ENCODE measurements at regions not wholly inside any gene's neighbourhood (a gene's known extent, or its start where the extent isn't known, plus 50 kb on each side); places are given as distances from the start of the nearest gene placed in this dataset.
"Not testable (repeated sequence)": the region's sequence is repeated elsewhere in the genome, so short reads cannot be mapped to it uniquely, and the experiment has no call there.

DNA sequence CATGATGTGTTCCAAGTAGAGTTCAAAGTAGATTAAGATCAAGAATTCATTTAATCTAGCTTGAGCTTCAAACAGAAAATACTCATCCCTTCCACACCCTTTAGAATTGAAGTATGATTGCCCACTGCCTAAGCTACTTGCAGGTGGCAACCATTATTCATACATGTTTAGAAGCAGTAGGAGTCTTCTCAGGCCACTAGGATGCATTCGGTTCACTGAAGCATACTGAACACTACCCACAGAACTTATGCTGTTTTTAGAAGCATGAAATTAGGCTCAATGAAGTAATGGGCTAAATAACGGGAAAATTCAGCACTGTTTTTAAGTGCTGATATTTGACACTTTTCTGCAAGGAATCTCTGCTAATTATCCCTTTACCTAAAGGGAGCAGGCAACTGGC is 263.4 kb downstream of the DEPDC1B start:
- H3K4me1 ChIP-seq (ENCODE audit: control insufficient read depth, insufficient read depth, low read length): no peaks in the 10 kb centered on the region
- H3K4me1 Mint-ChIP-seq: no peaks in the 10 kb centered on the region
- H3K27ac Mint-ChIP-seq: no peak overlapping the region
- whole genome bisulfite sequencing, 2 experiments (ENCODE audit: insufficient coverage in 1 of 2, insufficient read length in 1 of 2): 75 to 95% methylated on average over 2 of the region's 2 CpGs
- no peaks in the 10 kb centered on the region for H3K9me3 ChIP-seq (ENCODE audit: control insufficient read depth, low read length)
- TF ChIP-seq, protein P1, sequence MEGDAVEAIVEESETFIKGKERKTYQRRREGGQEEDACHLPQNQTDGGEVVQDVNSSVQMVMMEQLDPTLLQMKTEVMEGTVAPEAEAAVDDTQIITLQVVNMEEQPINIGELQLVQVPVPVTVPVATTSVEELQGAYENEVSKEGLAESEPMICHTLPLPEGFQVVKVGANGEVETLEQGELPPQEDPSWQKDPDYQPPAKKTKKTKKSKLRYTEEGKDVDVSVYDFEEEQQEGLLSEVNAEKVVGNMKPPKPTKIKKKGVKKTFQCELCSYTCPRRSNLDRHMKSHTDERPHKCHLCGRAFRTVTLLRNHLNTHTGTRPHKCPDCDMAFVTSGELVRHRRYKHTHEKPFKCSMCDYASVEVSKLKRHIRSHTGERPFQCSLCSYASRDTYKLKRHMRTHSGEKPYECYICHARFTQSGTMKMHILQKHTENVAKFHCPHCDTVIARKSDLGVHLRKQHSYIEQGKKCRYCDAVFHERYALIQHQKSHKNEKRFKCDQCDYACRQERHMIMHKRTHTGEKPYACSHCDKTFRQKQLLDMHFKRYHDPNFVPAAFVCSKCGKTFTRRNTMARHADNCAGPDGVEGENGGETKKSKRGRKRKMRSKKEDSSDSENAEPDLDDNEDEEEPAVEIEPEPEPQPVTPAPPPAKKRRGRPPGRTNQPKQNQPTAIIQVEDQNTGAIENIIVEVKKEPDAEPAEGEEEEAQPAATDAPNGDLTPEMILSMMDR (conservative IDR thresholded peaks at IDR 0.05): no peak
- H3K27me3 Mint-ChIP-seq (ENCODE audit: insufficient read depth): no peaks in the 10 kb centered on the region
- H3K9ac ChIP-seq (ENCODE audit: extremely low read depth, low read length, poor library complexity, severe bottlenecking): no peak overlapping the region
- H3K9me3 Mint-ChIP-seq: peaks cover 13% of the 10 kb centered on the region
- no peaks in the 10 kb centered on the region for H3K27me3 ChIP-seq (ENCODE audit: control insufficient read depth, insufficient read depth, low read length, poor library complexity, severe bottlenecking)
- no peak overlapping the region for H3K4me3 Mint-ChIP-seq
- H3K36me3 Mint-ChIP-seq (ENCODE audit: low read depth): no peaks in the 10 kb centered on the region
- H3K4me3 ChIP-seq (ENCODE audit: low read length): no peak overlapping the region
- H3K36me3 ChIP-seq (ENCODE audit: control insufficient read depth, insufficient read depth, low read length): no peaks in the 10 kb centered on the region
- DNase-seq: no peak
- H3K27ac ChIP-seq (ENCODE audit: low read depth, low read length): no peak overlapping the region

DNA sequence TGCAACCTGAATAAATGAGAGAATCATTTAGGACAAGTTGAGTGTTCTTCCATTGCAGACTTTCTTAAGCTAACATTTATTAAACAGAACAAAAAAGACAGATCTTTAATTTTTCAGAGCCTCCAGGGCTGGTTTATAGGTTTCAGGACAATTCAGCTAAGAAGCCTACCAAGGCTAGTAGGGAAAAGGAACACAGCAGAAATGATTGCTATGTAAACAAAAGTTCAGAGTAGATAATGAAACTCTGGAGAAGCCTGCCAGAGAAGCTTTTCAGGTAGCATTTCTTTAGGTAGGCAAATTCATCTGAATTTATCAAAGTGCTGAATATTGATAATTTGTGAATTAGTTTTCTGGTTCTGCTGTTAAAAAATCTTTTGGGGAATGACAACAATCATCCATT is 264.2 kb downstream of the DEPDC1B start:
- H3K36me3 ChIP-seq (ENCODE audit: control insufficient read depth, insufficient read depth, low read length): no peaks in the 10 kb centered on the region
- Mint-ChIP-seq H3K36me3 (ENCODE audit: low read depth) (no peaks in the 10 kb centered on the region), H3K9me3 (peaks cover 16% of the 10 kb centered on the region), H3K27ac (no peak overlapping the region), H3K4me1 (no peaks in the 10 kb centered on the region), H3K4me3 (no peak overlapping the region), H3K27me3 (ENCODE audit: insufficient read depth) (no peaks in the 10 kb centered on the region)
- no peaks in the 10 kb centered on the region for H3K4me1 ChIP-seq (ENCODE audit: control insufficient read depth, insufficient read depth, low read length)
- no peak overlapping the region for H3K27ac ChIP-seq (ENCODE audit: low read depth, low read length)
- H3K27me3 ChIP-seq (ENCODE audit: control insufficient read depth, insufficient read depth, low read length, poor library complexity, severe bottlenecking): no peaks in the 10 kb centered on the region
- H3K9me3 ChIP-seq (ENCODE audit: control insufficient read depth, low read length): no peaks in the 10 kb centered on the region
- H3K9ac ChIP-seq (ENCODE audit: extremely low read depth, low read length, poor library complexity, severe bottlenecking): no peak overlapping the region
- TF ChIP-seq, protein P1 (conservative IDR thresholded peaks at IDR 0.05): no peak
- no peak overlapping the region for H3K4me3 ChIP-seq (ENCODE audit: low read length)
- DNase-seq: no peak

DNA sequence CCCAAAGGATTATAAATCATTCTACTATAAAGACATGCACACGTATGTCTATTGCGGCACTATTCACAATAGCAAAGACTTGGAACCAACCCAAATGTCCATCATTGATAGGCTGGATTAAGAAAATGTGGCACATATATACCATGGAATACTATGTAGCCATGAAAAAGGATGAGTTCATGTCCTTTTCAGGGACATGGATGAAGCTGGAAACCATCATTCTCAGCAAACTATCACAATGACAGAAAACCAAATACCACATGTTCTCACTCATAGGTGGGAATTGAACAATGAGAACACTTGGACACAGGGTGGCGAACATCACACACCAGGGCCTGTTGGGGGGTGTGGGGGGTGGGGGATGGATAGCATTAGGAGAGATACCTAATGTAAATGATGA is 273.8 kb downstream of the DEPDC1B start:
- H3K36me3 ChIP-seq (ENCODE audit: control insufficient read depth, insufficient read depth, low read length); H3K27ac ChIP-seq (ENCODE audit: low read depth, low read length); H3K4me3 ChIP-seq (ENCODE audit: low read length); H3K9me3 ChIP-seq (ENCODE audit: control insufficient read depth, low read length); DNase-seq; H3K4me1 ChIP-seq (ENCODE audit: control insufficient read depth, insufficient read depth, low read length); H3K27ac Mint-ChIP-seq; H3K9ac ChIP-seq (ENCODE audit: extremely low read depth, low read length, poor library complexity, severe bottlenecking); H3K27me3 Mint-ChIP-seq (ENCODE audit: insufficient read depth); H3K4me3 Mint-ChIP-seq; H3K27me3 ChIP-seq (ENCODE audit: control insufficient read depth, insufficient read depth, low read length, poor library complexity, severe bottlenecking); H3K36me3 Mint-ChIP-seq (ENCODE audit: low read depth); H3K4me1 Mint-ChIP-seq: not testable (repeated sequence)
- H3K9me3 Mint-ChIP-seq: peaks cover 38% of the 10 kb centered on the region
- 75 to 93% methylated on average over 2 to 3 of the region's 3 CpGs for WGBS, 2 experiments (ENCODE audit: insufficient coverage in 1 of 2, insufficient read length in 1 of 2)

DNA sequence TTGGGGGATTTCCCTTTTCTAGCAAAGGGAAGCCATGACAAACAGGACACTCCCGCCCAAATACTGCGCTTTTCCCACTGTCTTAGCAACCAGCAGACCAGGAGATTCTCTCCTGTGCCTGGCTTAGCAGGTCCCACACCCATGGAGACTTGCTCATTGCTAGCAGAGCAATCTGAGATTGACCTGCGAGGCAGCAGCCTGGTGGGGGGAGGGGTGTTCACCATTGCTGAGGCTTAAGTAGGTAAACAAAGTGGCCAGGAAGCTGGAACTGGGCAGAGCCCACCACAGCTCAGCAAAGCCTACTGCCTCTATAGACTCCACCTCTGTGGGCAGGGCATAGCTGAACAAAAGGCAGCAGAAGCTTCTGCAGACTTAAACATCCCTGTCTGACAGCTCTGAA is 279.2 kb downstream of the DEPDC1B start:
- not testable (repeated sequence) for H3K27me3 Mint-ChIP-seq (ENCODE audit: insufficient read depth); H3K27ac Mint-ChIP-seq; H3K4me3 ChIP-seq (ENCODE audit: low read length); H3K27ac ChIP-seq (ENCODE audit: low read depth, low read length); H3K36me3 ChIP-seq (ENCODE audit: control insufficient read depth, insufficient read depth, low read length); H3K4me3 Mint-ChIP-seq; H3K9ac ChIP-seq (ENCODE audit: extremely low read depth, low read length, poor library complexity, severe bottlenecking); H3K4me1 Mint-ChIP-seq; H3K36me3 Mint-ChIP-seq (ENCODE audit: low read depth); DNase-seq; H3K4me1 ChIP-seq (ENCODE audit: control insufficient read depth, insufficient read depth, low read length); H3K9me3 ChIP-seq (ENCODE audit: control insufficient read depth, low read length); H3K27me3 ChIP-seq (ENCODE audit: control insufficient read depth, insufficient read depth, low read length, poor library complexity, severe bottlenecking)
- 79 to 94% methylated on average over 2 to 3 of the region's 3 CpGs for WGBS, 2 experiments (ENCODE audit: insufficient coverage in 1 of 2, insufficient read length in 1 of 2)
- H3K9me3 Mint-ChIP-seq: peaks cover 44% of the 10 kb centered on the region
